ENCODE measurements at regions not wholly inside any gene's neighbourhood (a gene's known extent, or its start where the extent isn't known, plus 50 kb on each side); places are given as distances from the start of the nearest gene placed in this dataset.

- DNase-seq (ENCODE audit: low read depth), result no peak
- no peak for TF ChIP-seq CTCF (conservative IDR thresholded peaks at IDR 0.05; ENCODE audit: low read length)
- no peak overlapping the region for H3K4me3 ChIP-seq (ENCODE audit: low read length)
These were observed 1275.4 kb upstream of the C9orf72 start for GRCh38 chr9:28848671-28849070.

- no peak overlapping the region for H3K4me3 ChIP-seq (ENCODE audit: low read length)
- no peak for TF ChIP-seq CTCF (conservative IDR thresholded peaks at IDR 0.05; ENCODE audit: low read length)
- DNase-seq (ENCODE audit: low read depth), result no peak
These were observed 1280.2 kb upstream of the C9orf72 start for GRCh38 chr9:28853477-28853876.

GRCh38 chr9:28866951-28867350 lies 1293.7 kb upstream of the C9orf72 start:
- no peak overlapping the region for H3K4me3 ChIP-seq (ENCODE audit: low read length)
- DNase-seq (ENCODE audit: low read depth), result no peak
- TF ChIP-seq CTCF (conservative IDR thresholded peaks at IDR 0.05; ENCODE audit: low read length), result no peak

- no peak for TF ChIP-seq CTCF (conservative IDR thresholded peaks at IDR 0.05; ENCODE audit: low read length)
- H3K4me3 ChIP-seq (ENCODE audit: low read length), result no peak overlapping the region
- no peak for DNase-seq (ENCODE audit: low read depth)
These were observed 1295.1 kb upstream of the C9orf72 start for GRCh38 chr9:28868228-28868990.

GRCh38 chr9:28882529-28882928 lies 1309.2 kb upstream of the C9orf72 start:
- DNase-seq (ENCODE audit: low read depth), result no peak
- no peak for TF ChIP-seq CTCF (conservative IDR thresholded peaks at IDR 0.05; ENCODE audit: low read length)
- H3K4me3 ChIP-seq (ENCODE audit: low read length), result no peak overlapping the region

GRCh38 chr9:28883234-28883633 lies 1310.0 kb upstream of the C9orf72 start:
- TF ChIP-seq CTCF (conservative IDR thresholded peaks at IDR 0.05; ENCODE audit: low read length), result no peak
- DNase-seq (ENCODE audit: low read depth), result no peak
- no peak overlapping the region for H3K4me3 ChIP-seq (ENCODE audit: low read length)

GRCh38 chr9:28887188-28887884 lies 1314.1 kb upstream of the C9orf72 start:
- H3K4me3 ChIP-seq (ENCODE audit: low read length), result no peak overlapping the region
- no peak for TF ChIP-seq CTCF (conservative IDR thresholded peaks at IDR 0.05; ENCODE audit: low read length)
- no peak for DNase-seq (ENCODE audit: low read depth)

Data from AG10803 (cell line).